Neural cell (in vitro differentiated cells): ENCODE measurements at regions not wholly inside any gene's neighbourhood (a gene's known extent, or its start where the extent isn't known, plus 50 kb on each side); places are given as distances from the start of the nearest gene placed in this dataset.

Experiments
- H2AFZ ChIP-seq: fragments of 200-600, 300-800 bp; sonication (generic), shearing (Covaris generic); 2 replicates; pipeline ENCODE4 v1.6.0; 2014; ENCODE audit warnings: low read depth, mild to moderate bottlenecking, antibody characterized with exemption, low read length, moderate library complexity
- H3F3A ChIP-seq: fragments of 200-600 bp; shearing (Covaris generic); 2 replicates; pipeline ENCODE4 v1.6.1; 2016; ENCODE audit warnings: mild to moderate bottlenecking, moderate library complexity, mixed read lengths, antibody characterized with exemption, low read length; ENCODE audit not compliant: insufficient read depth, poor library complexity, severe bottlenecking
- H3K27ac ChIP-seq: fragments of 200-600, 300-800 bp; sonication (generic), shearing (Covaris generic); 2 replicates; pipeline ENCODE4 v1.5.1; 2014; ENCODE audit warnings: mild to moderate bottlenecking, low read length, moderate library complexity
- H3K27me3 ChIP-seq: fragments of 300-800, 200-600 bp; sonication (generic), shearing (Covaris generic); 2 replicates; pipeline ENCODE4 v1.6.0; 2014; ENCODE audit warnings: mild to moderate bottlenecking, low read depth, low read length, moderate library complexity; ENCODE audit not compliant: insufficient read depth
- H3K36me3 ChIP-seq: fragments of 300-800, 200-600 bp; sonication (generic), shearing (Covaris generic); 2 replicates; pipeline ENCODE4 v1.5.1; 2014; ENCODE audit warnings: mild to moderate bottlenecking, antibody characterized with exemption, low read length, moderate library complexity; ENCODE audit not compliant: insufficient read depth
- H3K4me2 ChIP-seq: fragments of 300-800, 200-600 bp; sonication (generic), shearing (Covaris generic); 2 replicates; pipeline ENCODE4 v1.6.0; 2014; ENCODE audit warnings: mild to moderate bottlenecking, low read length
- H3K4me3 ChIP-seq: fragments of 300-800, 200-600 bp; sonication (generic), shearing (Covaris generic); 2 replicates; pipeline ENCODE4 v1.5.1; 2014; ENCODE audit warnings: mild to moderate bottlenecking, low read length, moderate library complexity
- H3K79me2 ChIP-seq: fragments of 200-600 bp; shearing (Covaris generic); replicated peaks from 2 replicates; pipeline ENCODE4 v1.6.0; 2014; ENCODE audit warnings: mild to moderate bottlenecking, low read length, moderate library complexity; ENCODE audit not compliant: insufficient read depth
- H3K9ac ChIP-seq: fragments of 300-800, 200-600 bp; sonication (generic), shearing (Covaris generic); 2 replicates; pipeline ENCODE4 v1.6.1; 2016; ENCODE audit warnings: mild to moderate bottlenecking, low read length, mixed read lengths
- H3K9me2 ChIP-seq: fragments of 200-600 bp; shearing (Covaris generic); 2 replicates; pipeline ENCODE4 v1.6.1; 2016; ENCODE audit warnings: mild to moderate bottlenecking, low read length, mixed read lengths; ENCODE audit not compliant: insufficient read depth
- H3K9me3 ChIP-seq: fragments of 200-600, 300-800 bp; sonication (generic), shearing (Covaris generic); 2 replicates; pipeline ENCODE4 v1.6.1; 2016; ENCODE audit warnings: mild to moderate bottlenecking, mixed run types, low read length, moderate library complexity, mixed read lengths
- H4K20me1 ChIP-seq: fragments of 200-600 bp; shearing (Covaris generic); 2 replicates; pipeline ENCODE4 v1.6.1; 2016; ENCODE audit warnings: mild to moderate bottlenecking, mixed run types; ENCODE audit not compliant: insufficient read depth
- CTCF ChIP-seq: fragments of 450-650 bp; IDR thresholded peaks from 2 replicates; pipeline ENCODE4 v1.5.1; 2014; ENCODE audit warnings: antibody characterized with exemption, mild to moderate bottlenecking, moderate library complexity; ENCODE audit not compliant: poor library complexity, severe bottlenecking
- EP300 ChIP-seq: fragments of 450-650 bp; conservative IDR thresholded peaks from 2 replicates; pipeline ENCODE4 v1.6.1; 2014; ENCODE audit warnings: antibody characterized with exemption, mild to moderate bottlenecking, moderate library complexity; ENCODE audit not compliant: poor library complexity, severe bottlenecking
- EZH2 ChIP-seq: fragments of 200-600, 300-800 bp; shearing (Covaris generic), sonication (generic); IDR thresholded peaks from 2 replicates; pipeline ENCODE4 v1.6.1; 2014; ENCODE audit warnings: antibody characterized with exemption, low read length, borderline replicate concordance, mild to moderate bottlenecking; ENCODE audit not compliant: insufficient read depth, poor library complexity, severe bottlenecking
- MXI1 ChIP-seq: fragments of 450-650 bp; conservative IDR thresholded peaks from 2 replicates; pipeline ENCODE4 v1.6.1; 2014; ENCODE audit warnings: antibody characterized with exemption, mild to moderate bottlenecking; ENCODE audit not compliant: poor library complexity, severe bottlenecking
- POLR2AphosphoS5 ChIP-seq: IDR thresholded peaks from 2 replicates; pipeline ENCODE4 v1.6.1; 2012
- RAD21 ChIP-seq: fragments of 450-650 bp; conservative IDR thresholded peaks from 2 replicates; pipeline ENCODE4 v1.6.1; 2014; ENCODE audit warnings: antibody characterized with exemption, mild to moderate bottlenecking, moderate library complexity
- REST ChIP-seq: IDR thresholded peaks from 2 replicates; pipeline ENCODE4 v1.6.1; 2012; ENCODE audit warnings: borderline replicate concordance
- SMC3 ChIP-seq: fragments of 450-650 bp; conservative IDR thresholded peaks from 2 replicates; pipeline ENCODE4 v1.6.1; 2014; ENCODE audit warnings: antibody characterized with exemption, mild to moderate bottlenecking, moderate library complexity; ENCODE audit not compliant: poor library complexity
- TAF1 ChIP-seq: IDR thresholded peaks from 2 replicates; pipeline ENCODE4 v1.6.1; 2012; ENCODE audit warnings: low read depth

- no peaks in the 10 kb centered on the region for H4K20me1 ChIP-seq
- H3K9me3 ChIP-seq, result no peaks in the 10 kb centered on the region
- no peaks in the 10 kb centered on the region for H3K27me3 ChIP-seq
- H3K4me2 ChIP-seq, result no peak overlapping the region
- H3K9me2 ChIP-seq, result no peaks in the 10 kb centered on the region
- H2AFZ ChIP-seq, result no peak overlapping the region
- H3K9ac ChIP-seq, result no peak overlapping the region
- TF ChIP-seq CTCF (no peak), EP300 (no peak), REST (no peak), EZH2 (no peak), TAF1 (no peak), POLR2AphosphoS5 (no peak), RAD21 (no peak), MXI1 (no peak), SMC3 (no peak)
- H3K36me3 ChIP-seq, result no peaks in the 10 kb centered on the region
- H3F3A ChIP-seq, result no peaks in the 10 kb centered on the region
- H3K4me3 ChIP-seq, result no peak overlapping the region
- H3K79me2 ChIP-seq, result no peaks in the 10 kb centered on the region
- peak overlapping the region; percentile 46 for H3K27ac ChIP-seq
Measured at GRCh38 chr20:22464312-22465003, 119.9 kb downstream of the FOXA2 start.

GRCh38 chr20:22462975-22463914 lies 121.1 kb downstream of the FOXA2 start:
- Histone ChIP-seq H3K27me3 (no peaks in the 10 kb centered on the region), H3K36me3 (no peaks in the 10 kb centered on the region), H4K20me1 (no peaks in the 10 kb centered on the region), H3K4me2 (no peak overlapping the region), H3F3A (no peaks in the 10 kb centered on the region), H3K9ac (peak overlapping the region; percentile 3), H3K9me3 (no peaks in the 10 kb centered on the region), H3K4me3 (no peak overlapping the region), H3K9me2 (no peaks in the 10 kb centered on the region), H2AFZ (peak overlapping the region; percentile 6), H3K79me2 (no peaks in the 10 kb centered on the region), H3K27ac (peak overlapping the region; percentile 46)
- TF ChIP-seq POLR2AphosphoS5 (peak; percentile 56), MXI1 (no peak), EP300 (peak; percentile 60)
